C4-2B (cell line): ENCODE measurements at regions not wholly inside any gene's neighbourhood (a gene's known extent, or its start where the extent isn't known, plus 50 kb on each side); places are given as distances from the start of the nearest gene placed in this dataset.
"Not testable (repeated sequence)": the region's sequence is repeated elsewhere in the genome, so short reads cannot be mapped to it uniquely, and the experiment has no call there.

ENCODE experiments used
- H3K27ac ChIP-seq: fragments of 450-650 bp; 2 replicates; pipeline ENCODE4 v1.5.1; 2017
- CTCF ChIP-seq: fragments of 450-650 bp; conservative IDR thresholded peaks from 2 replicates; pipeline ENCODE4 v1.5.1; 2017; ENCODE audit warnings: mild to moderate bottlenecking
- ZFX ChIP-seq: fragments of 450-650 bp; IDR thresholded peaks from 2 replicates; pipeline ENCODE4 v1.6.1; 2017

- TF ChIP-seq CTCF (no peak), ZFX (no peak)
- H3K27ac ChIP-seq = no peak overlapping the region
Observed at GRCh38 chr1:55445416-55445815, 230.3 kb upstream of the USP24 start.

- no peak overlapping the region for H3K27ac ChIP-seq
- TF ChIP-seq ZFX (no peak), CTCF (no peak)
Observed at GRCh38 chr1:55444667-55445066, 229.5 kb upstream of the USP24 start.

DNA sequence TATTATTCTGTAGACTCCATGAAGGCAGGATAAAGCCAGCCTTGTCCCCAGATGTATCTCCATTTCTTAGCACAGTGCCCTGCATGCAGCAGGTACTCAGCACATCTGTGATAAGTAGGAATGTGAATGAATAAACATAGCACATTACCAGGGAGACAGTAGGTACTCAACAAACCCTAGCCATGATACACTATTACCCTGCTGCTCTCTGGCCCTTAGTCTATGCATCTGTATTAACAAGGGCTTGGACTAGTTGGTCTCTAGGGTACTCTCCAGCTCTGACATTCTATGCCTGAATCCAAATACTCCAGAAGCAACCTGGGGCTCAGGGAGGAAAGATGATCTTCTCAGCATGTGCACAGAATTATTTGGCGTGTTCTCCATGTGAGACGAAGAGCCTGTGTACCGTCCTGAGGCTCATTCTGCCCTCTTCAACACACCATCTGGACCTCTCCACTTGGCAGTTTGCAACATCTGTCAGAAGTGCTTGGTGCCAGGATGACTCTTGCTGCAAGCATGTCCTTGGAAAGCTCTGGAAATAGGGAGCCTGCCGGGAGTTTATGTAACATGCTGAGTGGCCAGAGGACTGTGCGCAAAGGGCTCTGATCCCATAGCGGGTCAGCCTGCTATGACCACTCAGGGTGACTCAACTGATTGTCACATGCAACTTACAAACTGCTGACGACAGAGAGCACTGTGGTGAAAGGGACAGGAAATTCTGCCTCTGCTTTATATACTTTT, 228.2 kb upstream of the USP24 start:
- H3K27ac ChIP-seq = no peak overlapping the region
- TF ChIP-seq ZFX = no peak
- TF ChIP-seq CTCF = no peak

- no peak for TF ChIP-seq ZFX
Observed at GRCh38 chr1:55441489-55441888, 226.3 kb upstream of the USP24 start.

GRCh38 chr1:55437692-55438091, 222.5 kb upstream of the USP24 start:
- H3K27ac ChIP-seq = no peak overlapping the region
- TF ChIP-seq ZFX (no peak), CTCF (no peak)

More at GRCh38 chr1:55441489-55441888, 226.3 kb upstream of the USP24 start:
- no peak overlapping the region for H3K27ac ChIP-seq

DNA sequence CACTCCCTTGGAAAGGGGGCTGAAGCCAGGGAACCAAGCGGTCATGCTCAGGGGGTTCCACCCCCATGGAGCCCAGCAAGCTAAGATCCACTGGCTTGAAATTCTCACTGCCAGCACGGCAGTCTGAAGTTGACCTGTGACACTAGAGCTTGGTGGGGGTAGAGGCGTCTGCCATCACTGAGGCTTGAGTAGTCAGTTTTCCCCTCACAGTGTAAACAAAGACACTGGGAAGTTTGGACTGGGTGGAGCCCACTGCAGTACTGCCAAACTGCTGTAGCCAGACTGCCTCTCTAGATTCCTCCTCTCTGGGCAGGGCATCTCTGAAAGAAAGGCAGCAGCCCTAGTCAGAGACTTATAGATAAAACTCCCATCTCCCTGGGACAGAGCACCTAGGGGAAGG, 215.6 kb upstream of the USP24 start:
- not testable (repeated sequence) for H3K27ac ChIP-seq

DNA sequence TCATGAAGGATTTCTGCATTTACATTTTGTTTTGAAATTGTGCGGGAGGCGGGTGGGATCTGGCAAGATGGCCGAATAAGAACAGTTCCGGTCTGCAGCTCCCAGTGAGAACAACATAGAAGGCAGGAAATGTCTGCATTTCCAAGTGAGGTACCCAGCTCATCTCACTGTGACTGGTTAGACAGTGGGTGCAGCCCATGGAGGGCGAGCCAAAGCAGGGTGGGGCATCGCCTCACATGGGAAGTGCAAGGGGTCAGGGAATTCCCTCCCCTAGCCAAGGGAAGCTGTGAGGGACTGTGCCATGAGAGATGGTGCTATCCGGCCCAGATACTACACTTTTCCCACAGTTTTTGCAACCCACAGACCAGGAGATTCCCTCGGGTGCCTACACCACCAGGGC, 215.0 kb upstream of the USP24 start:
- not testable (repeated sequence) for H3K27ac ChIP-seq

DNA sequence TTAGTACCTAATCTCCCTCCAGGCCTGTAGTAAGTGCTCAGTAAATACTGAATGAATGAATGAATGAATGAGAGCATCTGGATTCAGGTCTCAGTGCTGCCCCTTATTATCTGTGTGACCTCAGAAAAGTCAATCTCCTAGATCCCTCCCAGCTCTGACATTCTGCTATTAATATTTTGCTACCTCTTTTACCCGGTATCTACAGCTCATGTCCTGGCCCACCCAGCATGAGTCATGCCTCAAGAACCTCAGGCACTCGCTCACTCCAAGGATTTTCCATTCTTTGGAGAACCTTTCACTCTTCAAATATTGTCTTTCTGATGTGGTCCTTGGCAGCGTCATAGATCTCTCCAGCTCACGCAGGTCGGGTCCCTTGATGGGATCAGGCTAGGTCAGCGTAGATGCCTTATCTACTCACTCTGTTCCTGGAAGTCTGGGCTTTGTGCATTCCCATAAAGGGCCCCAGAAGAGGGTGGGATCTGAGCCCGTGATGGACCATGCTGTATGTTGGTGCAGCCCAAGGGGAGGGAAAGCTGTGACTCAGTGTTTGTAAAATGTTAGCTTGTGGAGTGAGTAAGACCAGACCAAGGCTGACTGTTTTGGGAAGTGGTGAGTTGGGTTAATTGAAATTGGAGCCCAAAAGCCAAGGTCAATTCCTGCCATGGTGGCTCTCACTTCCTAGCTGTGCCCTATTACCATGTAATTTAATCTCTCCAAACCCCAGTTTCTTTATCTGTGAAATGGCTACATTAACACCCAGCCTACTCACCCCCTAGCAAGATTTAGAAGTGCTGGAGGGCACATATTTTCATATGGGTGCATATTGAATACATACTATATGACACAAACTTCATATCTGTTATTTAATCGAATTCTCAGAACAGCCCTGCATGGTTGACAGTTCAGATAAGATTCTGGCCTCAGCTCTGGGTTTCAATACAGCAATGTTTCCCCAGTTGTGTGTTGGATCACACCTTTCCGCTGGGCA, 214.1 kb upstream of the USP24 start:
- H3K27ac ChIP-seq = no peak overlapping the region
- no peak for TF ChIP-seq CTCF
- TF ChIP-seq ZFX = no peak
